NCI-H748 treated with DMSO at 0.1 percent for 48 hours (cell line): ENCODE measurements at regions not wholly inside any gene's neighbourhood (a gene's known extent, or its start where the extent isn't known, plus 50 kb on each side); places are given as distances from the start of the nearest gene placed in this dataset.
A peak's percentile ranks its signal among the peaks of the same experiment; 100 is the strongest.

Experiments used
- DNase-seq: peaks from one replicate; lab custom pipeline; 2025; lab: John Stamatoyannopoulos, UW

GRCh38 chr3:28816017-28816416, 464.9 kb upstream of the RBMS3 start:
- no peak for DNase-seq

GRCh38 chr3:28824316-28824715, 456.6 kb upstream of the RBMS3 start:
- DNase-seq = no peak

- no peak for DNase-seq
These were observed 454.0 kb upstream of the RBMS3 start for GRCh38 chr3:28826840-28827239.

- DNase-seq = no peak
These were observed 445.6 kb upstream of the RBMS3 start for GRCh38 chr3:28835249-28835648.

- DNase-seq = no peak
These were observed 445.1 kb upstream of the RBMS3 start for GRCh38 chr3:28835751-28836150.

GRCh38 chr3:28836199-28836598, 444.7 kb upstream of the RBMS3 start:
- DNase-seq = no peak

- DNase-seq = no peak
These were observed 439.9 kb upstream of the RBMS3 start for GRCh38 chr3:28840976-28841376.

GRCh38 chr3:28841441-28841840, 439.4 kb upstream of the RBMS3 start:
- no peak for DNase-seq

- no peak for DNase-seq
These were observed 436.4 kb upstream of the RBMS3 start for GRCh38 chr3:28844298-28845005.

- no peak for DNase-seq
These were observed 435.9 kb upstream of the RBMS3 start for GRCh38 chr3:28845006-28845324.

GRCh38 chr3:28846971-28847478, 433.8 kb upstream of the RBMS3 start:
- DNase-seq = no peak

- DNase-seq = peak; percentile 27
These were observed 433.1 kb upstream of the RBMS3 start for GRCh38 chr3:28847736-28848135.

- no peak for DNase-seq
These were observed 430.7 kb upstream of the RBMS3 start for GRCh38 chr3:28850186-28850585.

- no peak for DNase-seq
These were observed 427.0 kb upstream of the RBMS3 start for GRCh38 chr3:28853830-28854229.

GRCh38 chr3:28856796-28857195, 424.1 kb upstream of the RBMS3 start:
- DNase-seq = no peak

GRCh38 chr3:28859897-28860296, 421.0 kb upstream of the RBMS3 start:
- no peak for DNase-seq

GRCh38 chr3:28860307-28860706, 420.6 kb upstream of the RBMS3 start:
- DNase-seq = no peak

- no peak for DNase-seq
These were observed 417.7 kb upstream of the RBMS3 start for GRCh38 chr3:28863186-28863585.

- peak; percentile 37 for DNase-seq
These were observed 413.0 kb upstream of the RBMS3 start for GRCh38 chr3:28867836-28868235.

- no peak for DNase-seq
These were observed 412.0 kb upstream of the RBMS3 start for GRCh38 chr3:28868897-28869296.

- no peak for DNase-seq
These were observed 403.0 kb upstream of the RBMS3 start for GRCh38 chr3:28877912-28878311.

- DNase-seq = no peak
These were observed 390.5 kb upstream of the RBMS3 start for GRCh38 chr3:28890373-28890772.

GRCh38 chr3:28891485-28891884, 389.4 kb upstream of the RBMS3 start:
- no peak for DNase-seq

- no peak for DNase-seq
These were observed 380.6 kb upstream of the RBMS3 start for GRCh38 chr3:28900301-28900700.
